HL-60 (cell line): ENCODE measurements at regions not wholly inside any gene's neighbourhood (a gene's known extent, or its start where the extent isn't known, plus 50 kb on each side); places are given as distances from the start of the nearest gene placed in this dataset.

Source experiments
- CTCF ChIP-seq: IDR thresholded peaks from one replicate; pipeline ENCODE4 v1.5.1; 2011; ENCODE audit warnings: low read length, control low read depth, inconsistent platforms; ENCODE audit not compliant: insufficient read depth
- TF ChIP-seq, protein P1 (sequence below): IDR thresholded peaks from 2 replicates; pipeline ENCODE4 v1.6.1; 2012; ENCODE audit warnings: low read depth; ENCODE audit not compliant: insufficient replicate concordance

- TF ChIP-seq, protein P1, sequence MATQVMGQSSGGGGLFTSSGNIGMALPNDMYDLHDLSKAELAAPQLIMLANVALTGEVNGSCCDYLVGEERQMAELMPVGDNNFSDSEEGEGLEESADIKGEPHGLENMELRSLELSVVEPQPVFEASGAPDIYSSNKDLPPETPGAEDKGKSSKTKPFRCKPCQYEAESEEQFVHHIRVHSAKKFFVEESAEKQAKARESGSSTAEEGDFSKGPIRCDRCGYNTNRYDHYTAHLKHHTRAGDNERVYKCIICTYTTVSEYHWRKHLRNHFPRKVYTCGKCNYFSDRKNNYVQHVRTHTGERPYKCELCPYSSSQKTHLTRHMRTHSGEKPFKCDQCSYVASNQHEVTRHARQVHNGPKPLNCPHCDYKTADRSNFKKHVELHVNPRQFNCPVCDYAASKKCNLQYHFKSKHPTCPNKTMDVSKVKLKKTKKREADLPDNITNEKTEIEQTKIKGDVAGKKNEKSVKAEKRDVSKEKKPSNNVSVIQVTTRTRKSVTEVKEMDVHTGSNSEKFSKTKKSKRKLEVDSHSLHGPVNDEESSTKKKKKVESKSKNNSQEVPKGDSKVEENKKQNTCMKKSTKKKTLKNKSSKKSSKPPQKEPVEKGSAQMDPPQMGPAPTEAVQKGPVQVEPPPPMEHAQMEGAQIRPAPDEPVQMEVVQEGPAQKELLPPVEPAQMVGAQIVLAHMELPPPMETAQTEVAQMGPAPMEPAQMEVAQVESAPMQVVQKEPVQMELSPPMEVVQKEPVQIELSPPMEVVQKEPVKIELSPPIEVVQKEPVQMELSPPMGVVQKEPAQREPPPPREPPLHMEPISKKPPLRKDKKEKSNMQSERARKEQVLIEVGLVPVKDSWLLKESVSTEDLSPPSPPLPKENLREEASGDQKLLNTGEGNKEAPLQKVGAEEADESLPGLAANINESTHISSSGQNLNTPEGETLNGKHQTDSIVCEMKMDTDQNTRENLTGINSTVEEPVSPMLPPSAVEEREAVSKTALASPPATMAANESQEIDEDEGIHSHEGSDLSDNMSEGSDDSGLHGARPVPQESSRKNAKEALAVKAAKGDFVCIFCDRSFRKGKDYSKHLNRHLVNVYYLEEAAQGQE, result no peak
- TF ChIP-seq CTCF, result no peak
Measured at GRCh38 chr16:6964679-6965078, 368.0 kb upstream of the RBFOX1 start.
